IMR-90 (cell line): ENCODE measurements at regions not wholly inside any gene's neighbourhood (a gene's known extent, or its start where the extent isn't known, plus 50 kb on each side); places are given as distances from the start of the nearest gene placed in this dataset.

ENCODE experiments used
- ATAC-seq: fragments of 200-7000 bp; cut with Tn5 transposase; 2 replicates; pipeline ENCODE4 v1.9.1; 2020; ENCODE audit warnings: low read depth, mild to moderate bottlenecking, moderate library complexity
- BruUV-seq: library from RNA; stranded (reverse); fragments of 400-500 nt; replicated peaks from 2 replicates; lab custom pipeline; 2021; lab: Mats Ljungman, UMichigan
- CTCF ChIA-PET: fragments of 300-600 bp; formaldehyde crosslinking; extraction: SDS; loops from one replicate; lab custom pipeline; 2021; ENCODE audit warnings: antibody characterized with exemption; lab: Yijun Ruan, JAX
- POLR2A ChIA-PET: fragments of 300-600 bp; sonication (Branson Sonifier 250); formaldehyde crosslinking; loops from one replicate; lab custom pipeline; 2022; ENCODE audit warnings: antibody characterized with exemption; ENCODE audit not compliant: unreplicated experiment; lab: Charles Lee
- DNase-seq: peaks from one replicate; pipeline ENCODE4 v3.0.0; 2013
- H2AFZ ChIP-seq: replicated peaks from 2 replicates; pipeline ENCODE3; 2013; ENCODE audit warnings: low read length, mild to moderate bottlenecking; ENCODE audit not compliant: poor library complexity
- H2AK5ac ChIP-seq: 2 replicates; pipeline ENCODE4 v1.6.1; 2013; ENCODE audit warnings: low read depth, low read length, inconsistent platforms
- H2AK9ac ChIP-seq: replicated peaks from 2 replicates; pipeline ENCODE3; 2013; ENCODE audit warnings: mild to moderate bottlenecking, low read depth, low read length, moderate library complexity; ENCODE audit not compliant: poor library complexity
- H2BK120ac ChIP-seq: 2 replicates; pipeline ENCODE4 v1.6.1; 2013; ENCODE audit warnings: low read depth, low read length, inconsistent platforms
- H2BK15ac ChIP-seq: 3 replicates; pipeline ENCODE4 v1.6.1; 2013; ENCODE audit warnings: low read depth, low read length, inconsistent platforms
- H2BK20ac ChIP-seq: 2 replicates; pipeline ENCODE4 v1.6.1; 2013; ENCODE audit warnings: low read depth, mild to moderate bottlenecking, inconsistent platforms, low read length, moderate library complexity
- H2BK5ac ChIP-seq: 2 replicates; pipeline ENCODE4 v1.6.1; 2013; ENCODE audit warnings: mild to moderate bottlenecking, low read depth, low read length, inconsistent platforms; ENCODE audit not compliant: poor library complexity, severe bottlenecking
- H3K14ac ChIP-seq: replicated peaks from 2 replicates; pipeline ENCODE4 v1.6.1; 2013; ENCODE audit warnings: low read depth, low read length, inconsistent platforms
- H3K18ac ChIP-seq: 2 replicates; pipeline ENCODE4 v1.6.1; 2013; ENCODE audit warnings: low read depth, low read length, control low read depth
- H3K23ac ChIP-seq: 2 replicates; pipeline ENCODE4 v1.6.1; 2013; ENCODE audit warnings: low read depth, low read length, inconsistent platforms
- H3K27ac ChIP-seq: 2 replicates; pipeline ENCODE4 v1.5.1; 2013; ENCODE audit warnings: mild to moderate bottlenecking, control low read depth, low read length; ENCODE audit not compliant: insufficient read depth
- H3K27me3 ChIP-seq: 2 replicates; pipeline ENCODE4 v1.6.1; 2013; ENCODE audit warnings: low read length; ENCODE audit not compliant: control insufficient read depth, insufficient read depth
- H3K36me3 ChIP-seq: 2 replicates; pipeline ENCODE4 v1.6.1; 2013; ENCODE audit warnings: low read length, mixed read lengths; ENCODE audit not compliant: control insufficient read depth, insufficient read depth
- H3K4ac ChIP-seq: 2 replicates; pipeline ENCODE4 v1.6.1; 2013; ENCODE audit warnings: low read depth, low read length, inconsistent platforms
- H3K4me1 ChIP-seq: 2 replicates; pipeline ENCODE4 v1.6.1; 2013; ENCODE audit warnings: low read length, mixed read lengths; ENCODE audit not compliant: control insufficient read depth, insufficient read depth
- H3K4me2 ChIP-seq: 2 replicates; pipeline ENCODE4 v1.6.1; 2013; ENCODE audit warnings: low read depth, mild to moderate bottlenecking, control low read depth, low read length, moderate library complexity
- H3K4me3 ChIP-seq: 2 replicates; pipeline ENCODE4 v1.5.1; 2013; ENCODE audit warnings: low read depth, mild to moderate bottlenecking, control low read depth, low read length, moderate library complexity; ENCODE audit not compliant: insufficient read depth
- H3K56ac ChIP-seq: 2 replicates; pipeline ENCODE4 v1.6.1; 2013; ENCODE audit warnings: low read length, inconsistent platforms; ENCODE audit not compliant: insufficient read depth; ENCODE audit errors: extremely low read depth
- H3K79me1 ChIP-seq, 2 experiments: 2 replicates each; pipeline ENCODE4 v1.6.1; 2013; ENCODE audit warnings: low read length in 2 of 2, inconsistent platforms in 1 of 2, low read depth in 1 of 2
- H3K9ac ChIP-seq: 2 replicates; pipeline ENCODE4 v1.6.1; 2013; ENCODE audit warnings: low read depth, low read length, control low read depth
- H3K9me1 ChIP-seq: 2 replicates; pipeline ENCODE4 v1.6.1; 2013; ENCODE audit warnings: low read length, inconsistent platforms; ENCODE audit not compliant: insufficient read depth
- H3K9me3 ChIP-seq: 2 replicates; pipeline ENCODE4 v1.6.1; 2013; ENCODE audit warnings: low read length; ENCODE audit not compliant: control insufficient read depth, insufficient read depth
- H4K20me1 ChIP-seq: 2 replicates; pipeline ENCODE4 v1.6.1; 2013; ENCODE audit warnings: low read length, inconsistent platforms; ENCODE audit not compliant: insufficient read depth
- H4K5ac ChIP-seq: 2 replicates; pipeline ENCODE4 v1.6.1; 2013; ENCODE audit warnings: mild to moderate bottlenecking, low read depth, low read length, control low read depth
- H4K8ac ChIP-seq, 2 experiments: 2 replicates each; pipeline ENCODE4 v1.6.1; 2013; ENCODE audit warnings: low read depth in 2 of 2, low read length in 2 of 2, control low read depth in 1 of 2, inconsistent platforms in 1 of 2
- H4K91ac ChIP-seq: 2 replicates; pipeline ENCODE4 v1.6.1; 2013; ENCODE audit warnings: low read depth, low read length, inconsistent platforms; ENCODE audit not compliant: insufficient read depth
- CHD1 ChIP-seq: IDR thresholded peaks from 2 replicates; pipeline ENCODE4 v1.6.1; 2012; ENCODE audit warnings: low read depth, low read length, improper control_type of control experiment
- ELK1 ChIP-seq: fragments of 150-350 bp; IDR thresholded peaks from 2 replicates; pipeline ENCODE4 v1.6.1; 2016; ENCODE audit warnings: low read depth, mild to moderate bottlenecking, low read length, moderate library complexity, borderline replicate concordance
- MAFK ChIP-seq: IDR thresholded peaks from 2 replicates; pipeline ENCODE4 v1.6.1; 2012; ENCODE audit warnings: low read depth, low read length, improper control_type of control experiment
- NFE2L2 ChIP-seq: fragments of 150-350 bp; IDR thresholded peaks from 2 replicates; pipeline ENCODE4 v1.6.1; 2016; ENCODE audit warnings: low read depth, mild to moderate bottlenecking, low read length
- POLR2A ChIP-seq: IDR thresholded peaks from 2 replicates; pipeline ENCODE4 v1.6.1; 2012; ENCODE audit warnings: mild to moderate bottlenecking, low read depth, low read length
- RCOR1 ChIP-seq: IDR thresholded peaks from 2 replicates; pipeline ENCODE4 v1.6.1; 2012; ENCODE audit warnings: mild to moderate bottlenecking, low read length, improper control_type of control experiment; ENCODE audit not compliant: insufficient replicate concordance
- SMC3 ChIP-seq: fragments of 150-350 bp; IDR thresholded peaks from 2 replicates; pipeline ENCODE4 v1.6.1; 2016; ENCODE audit warnings: low read depth, mild to moderate bottlenecking, antibody characterized with exemption, low read length, moderate library complexity
- WGBS, 2 experiments: methylation state at CpG; one replicate each; pipeline versions ENCODE4 v1.1.5 to v1.1.7; 2013; ENCODE audit warnings: missing lambda C conversion rate in 2 of 2; ENCODE audit not compliant: insufficient read length in 1 of 2; ENCODE audit errors: extremely low coverage in 2 of 2; 5-methylcytosine and 5-hydroxymethylcytosine counted together
- dilution Hi-C: fragments of 300-500 bp; cut with HindIII; formaldehyde crosslinking; loops from one replicate; pipeline ENCODE4 v1.14.3; 2018; ENCODE audit warnings: low sequenced_read_pairs; ENCODE audit not compliant: unreplicated experiment
- in situ Hi-C: fragments of 300-500 bp; cut with MboI; formaldehyde crosslinking; loops from 3 replicates; pipeline ENCODE4 v1.14.3; 2019; ENCODE audit warnings: low sequenced_read_pairs, inconsistent platforms, mixed read lengths
- intact Hi-C: fragments of 100-400 bp; cut with micrococcal nuclease; formaldehyde crosslinking; loops from 2 replicates; pipeline ENCODE4 v1.10.0; 2022
- TF ChIP-seq, protein P1 (sequence below): fragments of 150-350 bp; IDR thresholded peaks from 2 replicates; pipeline ENCODE4 v1.6.1; 2017; ENCODE audit warnings: mild to moderate bottlenecking, antibody characterized with exemption, low read length, low read depth

DNA sequence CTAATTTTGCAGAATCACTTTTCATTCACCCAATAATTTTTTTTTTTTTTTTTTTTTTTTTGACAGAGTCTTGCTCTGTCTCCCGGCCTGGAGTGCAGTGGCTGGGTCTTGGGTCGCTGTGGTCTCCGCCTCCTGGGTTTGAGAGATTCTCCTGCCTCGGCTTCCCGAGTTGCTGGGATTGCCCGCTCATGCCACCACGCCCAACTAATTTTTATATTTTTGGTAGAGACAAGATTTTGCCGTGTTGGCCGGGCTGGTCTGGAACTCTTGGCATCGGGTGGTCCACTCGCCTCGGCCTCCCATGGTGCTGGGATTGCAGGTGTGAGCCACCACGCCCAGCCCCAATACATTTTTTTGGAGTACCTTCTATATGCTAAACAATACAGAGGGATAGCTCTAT is 1120.0 kb upstream of the ATXN8OS start:
- Histone ChIP-seq H3K14ac (no peak overlapping the region), H4K91ac (no peak overlapping the region), H3K9ac (no peak overlapping the region), H2AK5ac (no peak overlapping the region), H2AFZ (no peak overlapping the region), H3K79me1 (no peaks in the 10 kb centered on the region), H3K23ac (no peak overlapping the region), H3K18ac (no peak overlapping the region), H3K9me3 (peaks cover 14% of the 10 kb centered on the region; the same call in 1 of the 2 replicates), H4K20me1 (no peaks in the 10 kb centered on the region), H3K36me3 (no peaks in the 10 kb centered on the region), H2BK120ac (no peak overlapping the region), H2BK5ac (no peak overlapping the region), H4K5ac (no peak overlapping the region), H3K4me3 (no peak overlapping the region), H2BK20ac (no peak overlapping the region), H3K9me1 (no peaks in the 10 kb centered on the region), H2AK9ac (no peak overlapping the region), H3K4me1 (no peaks in the 10 kb centered on the region), H2BK15ac (no peak overlapping the region), H4K8ac (no peak overlapping the region), H3K27me3 (no peaks in the 10 kb centered on the region), H3K4me2 (no peak overlapping the region), H3K4ac (no peak overlapping the region), H3K56ac (no peak overlapping the region), H3K27ac (no peak overlapping the region)
- intact Hi-C loops: no loop called here
- in situ Hi-C loops: no loop called here
- dilution Hi-C loops: no loop called here
- no peak for DNase-seq
- ChIA-PET CTCF (no interaction called here), POLR2A (no interaction called here)
- ATAC-seq: no peak
- no CpG with 5 or more reads among the region's 13 CpGs for WGBS, 2 experiments
- TF ChIP-seq ELK1 (no peak), POLR2A (no peak), MAFK (no peak), CHD1 (no peak), NFE2L2 (no peak), RCOR1 (no peak), SMC3 (no peak)
- TF ChIP-seq, protein P1, sequence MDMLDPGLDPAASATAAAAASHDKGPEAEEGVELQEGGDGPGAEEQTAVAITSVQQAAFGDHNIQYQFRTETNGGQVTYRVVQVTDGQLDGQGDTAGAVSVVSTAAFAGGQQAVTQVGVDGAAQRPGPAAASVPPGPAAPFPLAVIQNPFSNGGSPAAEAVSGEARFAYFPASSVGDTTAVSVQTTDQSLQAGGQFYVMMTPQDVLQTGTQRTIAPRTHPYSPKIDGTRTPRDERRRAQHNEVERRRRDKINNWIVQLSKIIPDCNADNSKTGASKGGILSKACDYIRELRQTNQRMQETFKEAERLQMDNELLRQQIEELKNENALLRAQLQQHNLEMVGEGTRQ: no peak
- no TSS peak for BruUV-seq
